GM21717 (cell line): ENCODE measurements at regions not wholly inside any gene's neighbourhood (a gene's known extent, or its start where the extent isn't known, plus 50 kb on each side); places are given as distances from the start of the nearest gene placed in this dataset.

Experiments
- ATAC-seq: cut with Tn5 transposase; IDR thresholded peaks from one replicate; pipeline ENCODE4 v1.9.1; 2021; ENCODE audit warnings: mild to moderate bottlenecking, moderate library complexity; ENCODE audit not compliant: unreplicated experiment

- no peak for ATAC-seq
Observed at GRCh38 chr13:61994174-61994573, 578.5 kb upstream of the PCDH20 start.

GRCh38 chr13:61989978-61990377 lies 574.3 kb upstream of the PCDH20 start:
- no peak for ATAC-seq

GRCh38 chr13:61988810-61989209 lies 573.2 kb upstream of the PCDH20 start:
- no peak for ATAC-seq

GRCh38 chr13:61975001-61975400 lies 559.4 kb upstream of the PCDH20 start:
- ATAC-seq: no peak

DNA sequence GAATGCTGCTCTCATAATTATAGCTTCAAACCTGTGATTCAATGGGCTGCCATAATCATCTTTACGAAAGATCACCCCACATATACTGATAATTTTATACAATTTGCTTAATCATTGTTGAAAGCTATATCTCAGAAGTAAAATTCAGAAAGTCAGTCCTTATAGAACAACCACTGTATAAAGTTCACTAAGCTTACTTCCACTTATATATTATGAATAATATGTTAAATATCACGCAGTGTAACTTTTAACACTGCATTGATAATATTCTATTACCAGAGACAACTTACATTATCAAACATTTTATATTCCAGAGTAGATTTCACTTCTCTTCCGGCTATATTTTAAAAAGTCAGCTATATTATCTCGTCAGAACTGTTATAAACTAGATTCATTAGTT lies 550.1 kb upstream of the PCDH20 start:
- no peak for ATAC-seq

GRCh38 chr13:61960981-61961380 lies 545.3 kb upstream of the PCDH20 start:
- ATAC-seq: no peak

DNA sequence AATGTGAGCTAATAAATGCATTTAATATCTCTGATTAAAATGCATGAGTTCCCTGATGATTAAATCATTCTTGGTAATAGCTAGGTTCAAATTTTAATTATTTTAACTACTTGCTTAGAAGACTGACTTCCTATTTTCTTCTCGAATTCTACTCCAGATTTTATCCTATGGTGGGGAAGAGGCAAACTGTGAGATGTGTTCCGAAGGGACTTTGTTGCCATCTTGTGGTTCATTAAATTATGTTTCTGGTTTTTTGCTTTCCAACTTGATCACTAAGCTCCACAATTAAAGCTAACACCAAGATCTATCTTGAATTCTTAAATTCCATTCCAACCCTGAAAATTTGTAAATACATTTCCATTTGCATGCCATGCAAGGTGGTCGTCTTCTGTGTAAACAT lies 538.4 kb upstream of the PCDH20 start:
- no peak for ATAC-seq

- ATAC-seq: no peak
Observed at GRCh38 chr13:61950828-61951227, 535.2 kb upstream of the PCDH20 start.

- no peak for ATAC-seq
Observed at GRCh38 chr13:61944329-61944929, 528.8 kb upstream of the PCDH20 start.

DNA sequence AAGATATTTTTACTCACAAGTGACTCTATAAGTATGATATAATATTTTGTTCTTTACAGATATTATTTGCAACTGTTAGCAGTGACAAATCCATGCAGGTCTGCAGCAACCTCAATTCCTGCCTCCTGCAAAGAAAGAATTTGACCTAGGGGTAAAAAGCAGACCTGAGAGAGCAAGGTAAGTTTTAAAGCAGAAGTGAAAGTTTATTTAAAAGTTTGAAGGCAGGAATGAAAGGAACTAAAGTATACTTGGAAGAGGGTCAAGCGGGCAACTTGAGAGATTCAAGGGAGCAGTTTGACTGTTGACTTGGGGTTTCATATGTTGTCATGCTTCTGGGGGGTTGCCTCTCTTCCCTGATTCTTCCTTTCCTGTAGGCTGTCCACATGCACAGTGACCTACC lies 520.1 kb upstream of the PCDH20 start:
- ATAC-seq: no peak

- ATAC-seq: no peak
Observed at GRCh38 chr13:61927648-61928047, 512.0 kb upstream of the PCDH20 start.

GRCh38 chr13:61918841-61919240 lies 503.2 kb upstream of the PCDH20 start:
- ATAC-seq: no peak

GRCh38 chr13:61916483-61916882 lies 500.8 kb upstream of the PCDH20 start:
- ATAC-seq: no peak

- no peak for ATAC-seq
Observed at GRCh38 chr13:61913183-61913582, 497.5 kb upstream of the PCDH20 start.

- ATAC-seq: no peak
Observed at GRCh38 chr13:61908906-61909615, 493.4 kb upstream of the PCDH20 start.

DNA sequence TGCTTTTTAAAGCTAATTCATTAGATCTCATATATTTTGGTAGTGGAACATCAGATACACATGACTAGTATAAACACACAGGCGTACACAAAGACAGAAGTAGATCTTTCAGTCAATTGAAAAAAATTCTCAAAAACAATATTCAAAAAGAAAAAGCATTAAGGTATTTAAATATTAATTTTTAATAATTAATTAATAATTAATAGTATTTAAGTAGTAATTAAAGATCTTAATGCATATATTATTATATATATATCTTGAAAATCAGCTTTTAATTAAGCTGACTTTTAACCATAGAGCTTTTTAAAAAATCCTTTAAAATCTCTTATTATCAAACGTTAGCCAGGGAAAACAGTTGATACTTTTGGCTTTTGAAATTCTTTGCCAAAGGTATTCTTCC lies 489.4 kb upstream of the PCDH20 start:
- no peak for ATAC-seq

DNA sequence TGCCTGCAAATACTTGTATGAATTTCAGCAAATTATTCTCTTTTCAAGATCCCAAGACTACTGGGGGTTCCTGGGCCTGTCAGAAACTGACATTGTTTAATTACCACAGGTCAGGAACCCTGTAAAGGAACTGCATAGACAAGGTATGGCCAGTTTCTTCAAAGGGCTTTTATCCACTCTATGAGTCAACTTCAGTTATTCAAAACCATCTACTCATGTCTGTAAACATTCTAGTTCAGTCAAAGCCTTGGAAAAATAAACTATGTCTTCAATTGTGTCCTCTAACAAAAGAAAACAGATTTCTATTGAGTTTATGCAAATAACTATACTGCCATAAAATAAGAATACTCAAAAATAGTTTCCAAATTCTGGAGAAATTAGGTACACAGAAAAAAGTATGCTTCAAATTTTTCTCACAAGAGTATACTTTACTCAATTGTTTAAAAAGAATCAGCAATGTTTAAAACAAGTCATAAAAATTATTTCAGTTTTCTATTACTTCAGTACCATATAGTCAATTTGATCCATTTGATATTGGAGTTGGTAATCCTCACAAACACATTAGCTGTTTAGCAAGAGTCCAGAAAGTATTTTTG lies 486.4 kb upstream of the PCDH20 start:
- no peak for ATAC-seq

GRCh38 chr13:61900033-61900432 lies 484.4 kb upstream of the PCDH20 start:
- ATAC-seq: no peak

GRCh38 chr13:61898207-61898606 lies 482.6 kb upstream of the PCDH20 start:
- ATAC-seq: no peak

DNA sequence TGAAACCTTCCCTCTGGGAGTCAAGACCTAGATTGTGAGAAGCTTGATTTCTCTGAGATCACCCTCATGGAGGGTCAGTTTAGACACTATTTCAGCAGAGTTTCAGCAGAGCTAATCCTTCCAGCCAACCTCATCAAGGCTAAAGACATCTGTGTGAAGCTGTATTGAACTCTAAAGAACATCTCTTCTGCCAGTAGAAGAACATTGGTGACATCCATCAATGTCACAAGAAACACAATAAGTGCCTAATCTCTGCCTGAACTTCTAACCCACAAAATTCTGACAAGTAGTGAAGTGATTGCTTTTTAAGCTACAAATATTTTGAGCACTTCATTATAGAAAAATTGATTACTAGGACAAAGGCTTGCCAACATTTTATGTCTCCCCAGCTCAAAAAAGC lies 475.8 kb upstream of the PCDH20 start:
- ATAC-seq: no peak

- no peak for ATAC-seq
Observed at GRCh38 chr13:61884830-61885229, 469.2 kb upstream of the PCDH20 start.

- peak; percentile 83 for ATAC-seq
Observed at GRCh38 chr13:61880578-61881283, 465.1 kb upstream of the PCDH20 start.
